Psoas muscle (tissue), 7 donors: ENCODE measurements at regions not wholly inside any gene's neighbourhood (a gene's known extent, or its start where the extent isn't known, plus 50 kb on each side); places are given as distances from the start of the nearest gene placed in this dataset.

Experiments used
- ATAC-seq, 4 donors: fragments of 200-7000 bp; cut with Tn5 transposase; one replicate each; pipeline ENCODE4 v1.9.1; 2020; ENCODE audit warnings: moderate library complexity in 3 of 4, mild to moderate bottlenecking in 2 of 4
- DNase-seq, 2 donors: peaks; one replicate each; pipeline ENCODE4 v3.0.0-alpha.2; 2020
- H3K27ac ChIP-seq: fragments of 200-600 bp; one replicate; pipeline ENCODE4 v1.8.0; 2022
- H3K27me3 ChIP-seq, 3 donors: fragments of 200-600 bp in 1 of 3; one replicate each; pipeline versions ENCODE4 v1.6.1 to v1.8.0; 2013 to 2022; ENCODE audit warnings: low read length in 2 of 3, mild to moderate bottlenecking in 2 of 3, moderate library complexity in 1 of 3; ENCODE audit not compliant: insufficient read depth in 3 of 3
- H3K36me3 ChIP-seq, 2 donors: fragments of 200-600 bp in 1 of 2; one replicate each; pipeline versions ENCODE4 v1.6.1 to v1.8.0; 2013 to 2022; ENCODE audit warnings: low read depth in 1 of 2, mild to moderate bottlenecking in 1 of 2, moderate library complexity in 1 of 2; ENCODE audit not compliant: insufficient read depth in 1 of 2
- H3K4me1 ChIP-seq: fragments of 200-600 bp; one replicate; pipeline ENCODE4 v1.8.0; 2022
- H3K4me3 ChIP-seq: fragments of 200-600 bp; one replicate; pipeline ENCODE4 v1.8.0; 2022; ENCODE audit warnings: mild to moderate bottlenecking
- H3K9me3 ChIP-seq: fragments of 200-600 bp; one replicate; pipeline ENCODE4 v1.8.0; 2022
- WGBS, 3 donors: extraction: QIAGEN DNeasy Blood & Tissue Kit; methylation state at CpG; one replicate each; pipeline versions ENCODE4 v1.1.6 to v1.1.7; 2013; 5-methylcytosine and 5-hydroxymethylcytosine counted together
- intact Hi-C, 2 donors: fragments of 100-400 bp; cut with DNase I; formaldehyde crosslinking; loops; one replicate each; pipeline versions ENCODE4 v1.11.0 to v1.14.2; 2022
- TF ChIP-seq, protein P1 (sequence below): fragments of 200-600 bp; IDR thresholded peaks from one replicate; pipeline ENCODE4 v1.8.0; 2022; ENCODE audit warnings: antibody characterized with exemption
- donor health status: healthy with polysubstance abuse.
- donor health status: DM: no; HTN: no; CAD: no; lungs with moderate emphysema.
- donor health status: Bipolar disorder and iron deficiency.
- donor health status: healthy.
- donor health status: DM: yes; HTN: yes; CAD: no.
- donor health status: DM: no; HTN: no; CAD: no.
- donor health status: DM: yes; HTN: yes; CAD: no.

DNA sequence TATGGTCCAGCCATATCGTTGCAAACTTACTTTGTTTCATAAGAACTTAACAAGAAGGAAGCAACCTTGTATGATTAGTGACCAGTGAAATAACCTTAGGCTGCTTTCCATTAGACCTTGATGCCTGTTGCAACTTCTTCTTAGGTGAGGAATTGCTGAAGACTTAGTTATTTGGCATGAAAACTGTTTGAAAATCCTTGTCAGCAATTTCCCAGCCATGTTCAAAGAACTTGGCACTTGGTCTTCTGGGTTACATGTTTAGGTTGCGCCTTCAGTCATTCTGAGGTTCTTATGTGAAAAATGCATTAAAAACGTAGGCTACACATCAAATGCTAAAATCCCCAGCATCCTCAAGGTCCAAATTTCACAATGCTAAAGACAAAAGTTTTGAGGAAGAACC lies 232.0 kb upstream of the CEP162 start:
- WGBS, 3 donors = 71 to 78% (median 77%) methylated on average over 3 of the region's 3 CpGs
- H3K4me3 ChIP-seq = no peak overlapping the region

DNA sequence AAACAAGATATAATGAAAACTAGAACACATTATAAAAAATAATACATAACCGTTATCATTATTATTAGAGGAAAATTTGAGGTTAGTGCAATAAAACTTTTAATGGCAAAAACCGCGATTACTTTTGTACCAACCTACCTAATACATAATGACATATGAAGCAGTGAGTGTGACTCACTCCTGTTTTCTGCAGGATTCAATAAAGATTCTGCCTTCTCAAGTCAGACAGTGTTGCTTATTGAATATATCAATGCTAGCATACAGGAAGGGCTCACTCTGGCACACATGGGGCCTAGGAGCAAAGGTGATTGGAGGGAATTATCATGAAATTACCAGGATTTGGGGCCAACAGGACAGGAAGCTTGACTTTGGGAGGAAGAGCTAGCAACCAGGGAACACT lies 230.8 kb upstream of the CEP162 start:
- ATAC-seq (no peak), DNase-seq (no peak)
- TF ChIP-seq, protein P1, sequence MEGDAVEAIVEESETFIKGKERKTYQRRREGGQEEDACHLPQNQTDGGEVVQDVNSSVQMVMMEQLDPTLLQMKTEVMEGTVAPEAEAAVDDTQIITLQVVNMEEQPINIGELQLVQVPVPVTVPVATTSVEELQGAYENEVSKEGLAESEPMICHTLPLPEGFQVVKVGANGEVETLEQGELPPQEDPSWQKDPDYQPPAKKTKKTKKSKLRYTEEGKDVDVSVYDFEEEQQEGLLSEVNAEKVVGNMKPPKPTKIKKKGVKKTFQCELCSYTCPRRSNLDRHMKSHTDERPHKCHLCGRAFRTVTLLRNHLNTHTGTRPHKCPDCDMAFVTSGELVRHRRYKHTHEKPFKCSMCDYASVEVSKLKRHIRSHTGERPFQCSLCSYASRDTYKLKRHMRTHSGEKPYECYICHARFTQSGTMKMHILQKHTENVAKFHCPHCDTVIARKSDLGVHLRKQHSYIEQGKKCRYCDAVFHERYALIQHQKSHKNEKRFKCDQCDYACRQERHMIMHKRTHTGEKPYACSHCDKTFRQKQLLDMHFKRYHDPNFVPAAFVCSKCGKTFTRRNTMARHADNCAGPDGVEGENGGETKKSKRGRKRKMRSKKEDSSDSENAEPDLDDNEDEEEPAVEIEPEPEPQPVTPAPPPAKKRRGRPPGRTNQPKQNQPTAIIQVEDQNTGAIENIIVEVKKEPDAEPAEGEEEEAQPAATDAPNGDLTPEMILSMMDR = no peak
- WGBS, 3 donors = 91 to 94% (median 93%) methylated on average over 3 of the region's 3 CpGs
- intact Hi-C loops = no loop called here
- H3K27me3 ChIP-seq = no peaks in the 10 kb centered on the region
- H3K4me1 ChIP-seq = no peaks in the 10 kb centered on the region
- H3K36me3 ChIP-seq = no peaks in the 10 kb centered on the region
- peaks cover 3% of the 10 kb centered on the region for H3K9me3 ChIP-seq
- no peak overlapping the region for H3K27ac ChIP-seq
- H3K4me3 ChIP-seq = no peak overlapping the region

More for the DNA sequence above, 232.0 kb upstream of the CEP162 start:
- Histone ChIP-seq H3K9me3 (peaks cover 3% of the 10 kb centered on the region), H3K27me3 (no peaks in the 10 kb centered on the region), H3K36me3 (no peaks in the 10 kb centered on the region), H3K27ac (no peak overlapping the region), H3K4me1 (no peaks in the 10 kb centered on the region)
- intact Hi-C loops = no loop called here
- ATAC-seq = no peak
- TF ChIP-seq, protein P1 = no peak
- no peak for DNase-seq

DNA sequence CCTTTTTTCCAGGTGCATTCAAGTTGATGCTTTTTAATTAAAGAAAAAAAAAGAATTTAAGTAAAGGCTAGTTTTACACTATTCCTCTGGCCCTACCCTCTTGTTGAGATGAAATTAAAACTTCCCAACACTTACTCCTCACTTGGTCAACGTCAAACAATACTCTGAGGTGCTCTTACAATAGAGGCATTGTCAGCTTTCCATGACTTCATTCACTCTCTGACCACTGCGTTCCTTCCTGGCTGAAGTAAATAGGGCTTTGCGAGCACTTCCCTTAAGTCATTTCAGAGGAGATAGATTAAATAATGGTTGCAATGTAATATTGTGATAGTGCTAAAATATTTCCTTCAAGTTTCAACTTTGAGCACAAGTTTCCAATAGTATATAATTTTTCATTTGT lies 229.8 kb upstream of the CEP162 start:
- Histone ChIP-seq H3K27me3 (no peaks in the 10 kb centered on the region), H3K9me3 (peaks cover 3% of the 10 kb centered on the region), H3K27ac (no peak overlapping the region), H3K36me3 (no peaks in the 10 kb centered on the region), H3K4me1 (no peaks in the 10 kb centered on the region), H3K4me3 (no peak overlapping the region)
- DNase-seq (no peak), ATAC-seq (no peak)
- intact Hi-C loops = no loop called here
- TF ChIP-seq, protein P1 = no peak
- WGBS, 3 donors = 44 to 58% (median 52%) methylated on average over 3 of the region's 3 CpGs

DNA sequence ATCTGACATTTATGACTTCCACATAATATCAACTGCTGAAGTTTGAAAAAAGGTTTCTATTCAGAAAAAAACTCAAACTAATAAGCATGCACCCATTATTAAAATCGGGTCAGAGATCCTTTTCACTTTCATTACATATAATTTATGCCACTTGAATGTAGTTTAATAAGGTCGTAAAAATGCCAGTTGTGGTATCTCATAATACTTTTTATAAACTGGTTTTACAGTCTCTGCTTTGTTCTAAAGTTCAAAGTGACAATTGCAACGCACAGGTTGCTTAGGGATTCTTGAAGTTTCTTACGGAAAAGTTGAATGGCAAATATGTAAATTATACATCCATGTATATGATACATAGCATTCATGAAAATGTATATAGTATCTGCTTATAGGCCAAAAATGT lies 229.4 kb upstream of the CEP162 start:
- Histone ChIP-seq H3K4me3 (no peak overlapping the region), H3K9me3 (peaks cover 3% of the 10 kb centered on the region), H3K36me3 (no peaks in the 10 kb centered on the region), H3K27ac (no peak overlapping the region), H3K4me1 (no peaks in the 10 kb centered on the region), H3K27me3 (no peaks in the 10 kb centered on the region)
- WGBS, 3 donors = 48 to 61% (median 57%) methylated on average over 4 of the region's 4 CpGs
- intact Hi-C loops = no loop called here
- DNase-seq (no peak), ATAC-seq (no peak)
- TF ChIP-seq, protein P1 = no peak

DNA sequence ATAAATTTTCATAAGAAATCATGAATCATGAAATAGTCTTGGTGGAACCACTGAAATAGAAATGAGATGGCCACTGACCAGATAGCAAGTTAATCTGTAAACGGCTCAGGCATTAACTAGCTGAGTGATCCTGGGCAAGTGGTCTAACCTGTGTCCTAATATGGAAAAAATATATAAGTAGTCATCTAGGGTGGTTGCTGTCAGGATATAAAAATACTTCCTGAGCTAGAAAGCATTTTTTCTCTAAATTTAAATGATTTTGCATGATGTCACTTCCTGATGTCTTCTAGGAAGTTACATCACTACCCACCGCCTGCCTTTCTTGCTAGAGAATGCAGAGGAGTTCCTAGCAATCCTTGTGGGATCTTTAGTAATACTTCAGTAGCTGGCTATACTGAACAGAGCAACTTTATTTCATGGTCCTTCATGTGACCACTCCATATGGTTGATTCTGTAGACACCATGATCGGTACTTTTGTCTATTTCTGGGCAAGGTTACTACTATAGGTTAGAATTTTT lies 228.1 kb upstream of the CEP162 start:
- whole genome bisulfite sequencing, 3 donors = 56 to 65% (median 59%) methylated on average over 3 of the region's 3 CpGs
- DNase-seq = no peak
- Histone ChIP-seq H3K27me3 (no peaks in the 10 kb centered on the region), H3K27ac (no peak overlapping the region), H3K9me3 (peaks cover 3% of the 10 kb centered on the region), H3K36me3 (no peaks in the 10 kb centered on the region), H3K4me1 (no peaks in the 10 kb centered on the region), H3K4me3 (no peak overlapping the region)
- ATAC-seq = no peak
- intact Hi-C loops = no loop called here
- TF ChIP-seq, protein P1 = no peak
